Right kidney (tissue), 1 donor: ENCODE measurements at regions not wholly inside any gene's neighbourhood (a gene's known extent, or its start where the extent isn't known, plus 50 kb on each side); places are given as distances from the start of the nearest gene placed in this dataset.
"Not testable (repeated sequence)": the region's sequence is repeated elsewhere in the genome, so short reads cannot be mapped to it uniquely, and the experiment has no call there.

ENCODE experiments used
- DNase-seq: peaks from one replicate; pipeline ENCODE4 v3.0.0-alpha.2; 2016

- no peak for DNase-seq
These were observed 326.5 kb downstream of the FLRT2 start for GRCh38 chr14:85856430-85856829.

- DNase-seq: no peak
These were observed 324.1 kb downstream of the FLRT2 start for GRCh38 chr14:85853996-85854526.

- no peak for DNase-seq
These were observed 323.0 kb downstream of the FLRT2 start for GRCh38 chr14:85852906-85853305.

GRCh38 chr14:85852123-85852522 is 322.2 kb downstream of the FLRT2 start:
- not testable (repeated sequence) for DNase-seq

- not testable (repeated sequence) for DNase-seq
These were observed 300.6 kb downstream of the FLRT2 start for GRCh38 chr14:85830549-85830948.

- not testable (repeated sequence) for DNase-seq
These were observed 299.7 kb downstream of the FLRT2 start for GRCh38 chr14:85829601-85830000.

GRCh38 chr14:85824526-85824925 is 294.6 kb downstream of the FLRT2 start:
- no peak for DNase-seq

- no peak for DNase-seq
These were observed 292.3 kb downstream of the FLRT2 start for GRCh38 chr14:85822236-85822635.

- DNase-seq: no peak
These were observed 287.5 kb downstream of the FLRT2 start for GRCh38 chr14:85817430-85817829.

GRCh38 chr14:85813040-85813439 is 283.1 kb downstream of the FLRT2 start:
- no peak for DNase-seq

- no peak for DNase-seq
These were observed 281.4 kb downstream of the FLRT2 start for GRCh38 chr14:85811340-85811739.

GRCh38 chr14:85799668-85800067 is 269.7 kb downstream of the FLRT2 start:
- DNase-seq: no peak

- no peak for DNase-seq
These were observed 268.9 kb downstream of the FLRT2 start for GRCh38 chr14:85798856-85799255.

- DNase-seq: no peak
These were observed 263.6 kb downstream of the FLRT2 start for GRCh38 chr14:85793533-85793932.

GRCh38 chr14:85789506-85789905 is 259.6 kb downstream of the FLRT2 start:
- DNase-seq: no peak

GRCh38 chr14:85788470-85789233 is 258.7 kb downstream of the FLRT2 start:
- DNase-seq: no peak

- no peak for DNase-seq
These were observed 236.4 kb downstream of the FLRT2 start for GRCh38 chr14:85766295-85766694.

- no peak for DNase-seq
These were observed 234.9 kb downstream of the FLRT2 start for GRCh38 chr14:85764822-85765221.

GRCh38 chr14:85762526-85762925 is 232.6 kb downstream of the FLRT2 start:
- no peak for DNase-seq

GRCh38 chr14:85752175-85752574 is 222.2 kb downstream of the FLRT2 start:
- no peak for DNase-seq

- DNase-seq: no peak
These were observed 214.6 kb downstream of the FLRT2 start for GRCh38 chr14:85744573-85744972.

- DNase-seq: no peak
These were observed 202.1 kb downstream of the FLRT2 start for GRCh38 chr14:85732031-85732430.

GRCh38 chr14:85731186-85731585 is 201.2 kb downstream of the FLRT2 start:
- no peak for DNase-seq

GRCh38 chr14:85728476-85729065 is 198.6 kb downstream of the FLRT2 start:
- no peak for DNase-seq
